ENCODE measurements at regions not wholly inside any gene's neighbourhood (a gene's known extent, or its start where the extent isn't known, plus 50 kb on each side); places are given as distances from the start of the nearest gene placed in this dataset.

DNA sequence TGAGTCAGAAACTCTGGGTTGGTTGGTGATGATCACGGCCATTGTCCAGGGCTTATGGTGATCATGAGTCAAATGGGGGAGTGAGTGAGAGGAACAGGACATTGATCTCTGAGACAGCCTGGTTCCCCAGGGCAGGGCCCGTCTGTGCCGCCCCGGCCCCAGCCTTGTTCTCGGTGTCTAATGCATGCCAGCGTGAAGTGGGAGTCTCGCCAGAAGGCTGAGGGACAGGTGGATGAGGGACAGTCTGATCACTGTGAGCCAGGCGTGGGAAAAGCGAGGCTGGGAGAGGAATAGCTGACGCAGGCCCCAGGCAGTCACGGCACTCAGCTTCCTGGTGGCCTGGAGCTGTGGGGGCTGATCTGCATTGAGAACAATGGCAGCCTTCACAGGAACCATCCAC lies 208.3 kb upstream of the HDAC4 start:
- Histone ChIP-seq H3K4me3 (ENCODE audit: low read depth, low read length) (no peak overlapping the region), H3K27me3 (no peaks in the 10 kb centered on the region), H3K9me3 (no peaks in the 10 kb centered on the region), H3K4me1 (no peaks in the 10 kb centered on the region), H3K36me3 (no peaks in the 10 kb centered on the region)
- no peak for DNase-seq
- TF ChIP-seq, protein P1, sequence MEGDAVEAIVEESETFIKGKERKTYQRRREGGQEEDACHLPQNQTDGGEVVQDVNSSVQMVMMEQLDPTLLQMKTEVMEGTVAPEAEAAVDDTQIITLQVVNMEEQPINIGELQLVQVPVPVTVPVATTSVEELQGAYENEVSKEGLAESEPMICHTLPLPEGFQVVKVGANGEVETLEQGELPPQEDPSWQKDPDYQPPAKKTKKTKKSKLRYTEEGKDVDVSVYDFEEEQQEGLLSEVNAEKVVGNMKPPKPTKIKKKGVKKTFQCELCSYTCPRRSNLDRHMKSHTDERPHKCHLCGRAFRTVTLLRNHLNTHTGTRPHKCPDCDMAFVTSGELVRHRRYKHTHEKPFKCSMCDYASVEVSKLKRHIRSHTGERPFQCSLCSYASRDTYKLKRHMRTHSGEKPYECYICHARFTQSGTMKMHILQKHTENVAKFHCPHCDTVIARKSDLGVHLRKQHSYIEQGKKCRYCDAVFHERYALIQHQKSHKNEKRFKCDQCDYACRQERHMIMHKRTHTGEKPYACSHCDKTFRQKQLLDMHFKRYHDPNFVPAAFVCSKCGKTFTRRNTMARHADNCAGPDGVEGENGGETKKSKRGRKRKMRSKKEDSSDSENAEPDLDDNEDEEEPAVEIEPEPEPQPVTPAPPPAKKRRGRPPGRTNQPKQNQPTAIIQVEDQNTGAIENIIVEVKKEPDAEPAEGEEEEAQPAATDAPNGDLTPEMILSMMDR (IDR thresholded peaks at IDR 0.05; ENCODE audit: low read depth, low read length), result no peak

DNA sequence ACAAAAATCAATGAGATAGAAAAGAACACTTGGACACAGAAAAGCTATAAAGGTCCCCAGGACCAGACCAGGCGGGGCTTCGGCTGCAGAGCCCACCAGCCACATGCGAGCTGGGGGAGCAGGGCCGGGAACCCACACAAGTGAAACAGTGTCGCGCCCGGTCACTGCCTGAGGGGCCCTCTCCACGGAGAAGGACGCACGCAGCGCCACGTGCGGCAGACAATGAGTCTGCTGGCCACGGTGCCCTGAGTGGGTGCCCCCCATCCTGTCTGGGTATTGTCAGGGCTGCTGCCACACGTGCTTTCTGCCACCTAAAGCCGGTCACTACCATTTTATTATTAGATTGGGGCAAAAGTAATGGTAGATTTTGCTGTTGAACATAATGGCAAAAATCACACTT lies 207.9 kb upstream of the HDAC4 start:
- TF ChIP-seq, protein P1 (IDR thresholded peaks at IDR 0.05; ENCODE audit: low read depth, low read length), result no peak
- Histone ChIP-seq H3K4me3 (ENCODE audit: low read depth, low read length) (no peak overlapping the region), H3K9me3 (no peaks in the 10 kb centered on the region), H3K36me3 (no peaks in the 10 kb centered on the region), H3K27me3 (no peaks in the 10 kb centered on the region), H3K4me1 (no peaks in the 10 kb centered on the region)
- DNase-seq, result no peak

DNA sequence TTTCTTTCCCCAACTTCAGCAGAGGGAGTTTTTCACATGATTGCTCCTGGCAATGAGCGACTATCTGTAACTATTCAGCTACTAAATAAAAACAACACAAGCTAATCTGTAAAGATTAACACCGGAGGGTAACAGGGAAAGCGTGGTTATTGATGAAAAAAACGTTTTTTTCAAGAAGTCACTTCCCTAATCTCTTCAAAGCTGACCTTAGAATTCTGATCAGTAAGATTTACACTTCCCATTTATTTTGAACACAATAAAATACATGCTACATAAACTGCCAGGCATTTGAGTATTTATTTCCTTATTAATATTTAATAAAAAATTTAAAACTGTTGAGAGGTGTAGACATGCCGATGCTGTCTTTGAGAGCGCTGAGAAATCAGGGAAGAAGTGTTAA lies 207.4 kb upstream of the HDAC4 start:
- TF ChIP-seq, protein P1 (IDR thresholded peaks at IDR 0.05; ENCODE audit: low read depth, low read length), result no peak
- Histone ChIP-seq H3K9me3 (no peaks in the 10 kb centered on the region), H3K4me3 (ENCODE audit: low read depth, low read length) (no peak overlapping the region), H3K36me3 (no peaks in the 10 kb centered on the region), H3K27me3 (no peaks in the 10 kb centered on the region), H3K4me1 (no peaks in the 10 kb centered on the region)
- DNase-seq, result no peak

DNA sequence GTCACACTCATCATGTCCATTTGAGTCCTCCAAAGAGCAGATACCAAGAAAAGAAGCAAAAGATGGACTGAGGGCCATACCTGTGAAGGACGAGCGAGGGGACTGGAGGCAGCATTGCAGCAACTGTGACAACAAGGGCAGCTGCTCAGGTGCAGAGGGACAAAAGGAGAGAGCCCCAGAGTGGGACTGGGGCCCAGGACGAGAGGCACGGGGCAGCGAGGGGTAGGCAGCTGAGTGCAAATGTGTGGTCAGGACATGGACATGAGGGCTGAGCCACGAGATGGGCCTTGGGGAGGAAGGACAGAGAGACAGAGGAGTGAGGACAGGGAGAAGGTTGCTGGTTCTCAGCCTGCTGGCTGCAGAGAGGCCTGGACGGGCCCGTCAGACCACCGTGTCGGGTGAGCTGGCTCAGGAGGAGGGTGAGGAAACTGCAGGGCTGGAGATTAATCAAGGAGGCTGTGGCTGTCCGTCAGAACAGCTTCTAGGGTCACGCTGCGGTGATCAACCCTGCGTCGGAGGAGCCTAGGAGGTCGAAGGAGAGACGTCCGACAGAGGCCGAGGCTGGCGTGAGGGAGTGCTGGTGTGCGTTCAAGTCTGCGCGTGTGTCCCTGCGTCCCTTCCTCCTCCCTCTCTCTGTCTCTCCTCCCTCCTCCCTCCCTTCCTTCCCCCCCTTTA lies 206.8 kb upstream of the HDAC4 start:
- H3K4me3 ChIP-seq (ENCODE audit: low read depth, low read length), result no peak overlapping the region
- H3K36me3 ChIP-seq, result no peaks in the 10 kb centered on the region
- no peaks in the 10 kb centered on the region for H3K4me1 ChIP-seq
- no peak for DNase-seq
- H3K9me3 ChIP-seq, result no peaks in the 10 kb centered on the region
- no peaks in the 10 kb centered on the region for H3K27me3 ChIP-seq
- TF ChIP-seq, protein P1 (IDR thresholded peaks at IDR 0.05; ENCODE audit: low read depth, low read length), result no peak

DNA sequence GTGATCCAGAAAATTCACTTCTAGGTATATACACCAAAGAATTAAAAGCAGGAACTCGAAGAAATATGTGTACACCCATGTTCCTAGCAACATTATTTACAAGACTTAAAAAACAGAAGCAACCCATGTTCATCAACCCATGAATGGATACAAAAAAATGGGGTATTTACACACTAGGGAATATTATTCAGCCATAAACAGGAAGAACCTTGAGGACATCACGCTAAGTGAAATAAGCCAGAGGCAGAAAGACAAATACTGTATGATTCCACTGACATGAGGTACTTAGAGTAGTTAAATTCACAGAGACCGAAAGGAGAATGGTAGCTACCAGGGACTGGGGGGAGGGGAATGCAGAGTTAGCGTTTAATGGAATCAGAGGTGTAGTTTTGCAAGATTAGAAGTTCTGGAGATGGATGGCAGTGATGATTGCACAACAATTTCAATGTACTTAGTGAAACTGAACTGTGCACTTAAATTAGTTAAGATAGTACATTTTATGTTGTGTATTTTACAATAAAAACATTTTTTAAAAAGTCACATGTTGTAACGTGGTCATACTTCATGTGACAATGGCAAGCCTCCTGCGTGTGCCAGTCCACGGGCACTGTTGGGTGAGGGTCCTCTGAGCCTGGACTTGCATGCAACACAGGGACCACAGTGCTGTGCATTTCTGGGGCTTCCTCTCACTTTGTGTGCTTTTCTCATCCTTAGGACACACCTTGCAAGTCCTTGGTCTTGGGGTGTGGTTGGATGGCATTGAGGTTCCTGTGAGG lies 206.1 kb upstream of the HDAC4 start:
- DNase-seq, result no peak
- Histone ChIP-seq H3K27me3 (no peaks in the 10 kb centered on the region), H3K36me3 (no peaks in the 10 kb centered on the region), H3K4me3 (ENCODE audit: low read depth, low read length) (no peak overlapping the region), H3K4me1 (no peaks in the 10 kb centered on the region), H3K9me3 (no peaks in the 10 kb centered on the region)
- TF ChIP-seq, protein P1 (IDR thresholded peaks at IDR 0.05; ENCODE audit: low read depth, low read length), result no peak

DNA sequence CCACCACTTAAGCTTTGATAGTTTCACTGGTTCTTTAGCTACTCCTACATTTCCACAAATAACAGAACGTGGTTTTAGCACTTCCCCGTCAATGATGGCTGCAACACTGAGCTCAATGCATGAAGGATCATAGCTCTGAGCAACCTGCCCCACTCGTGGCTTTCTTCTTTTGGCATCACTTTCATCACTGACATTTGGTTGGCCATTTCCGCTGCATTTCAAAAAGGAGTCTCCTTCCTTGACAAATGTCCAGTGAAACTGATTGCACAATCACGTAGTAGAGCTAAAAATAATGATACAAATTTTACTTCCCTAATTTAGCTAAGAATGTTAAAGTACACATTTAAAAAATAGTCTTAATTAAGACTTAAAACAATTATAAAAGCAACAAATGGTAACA lies 205.2 kb upstream of the HDAC4 start:
- no peaks in the 10 kb centered on the region for H3K27me3 ChIP-seq
- no peaks in the 10 kb centered on the region for H3K36me3 ChIP-seq
- no peak overlapping the region for H3K4me3 ChIP-seq (ENCODE audit: low read depth, low read length)
- no peaks in the 10 kb centered on the region for H3K9me3 ChIP-seq
- no peaks in the 10 kb centered on the region for H3K4me1 ChIP-seq
- no peak for DNase-seq
- TF ChIP-seq, protein P1 (IDR thresholded peaks at IDR 0.05; ENCODE audit: low read depth, low read length), result no peak
